ENCODE measurements at regions not wholly inside any gene's neighbourhood (a gene's known extent, or its start where the extent isn't known, plus 50 kb on each side); places are given as distances from the start of the nearest gene placed in this dataset.

DNA sequence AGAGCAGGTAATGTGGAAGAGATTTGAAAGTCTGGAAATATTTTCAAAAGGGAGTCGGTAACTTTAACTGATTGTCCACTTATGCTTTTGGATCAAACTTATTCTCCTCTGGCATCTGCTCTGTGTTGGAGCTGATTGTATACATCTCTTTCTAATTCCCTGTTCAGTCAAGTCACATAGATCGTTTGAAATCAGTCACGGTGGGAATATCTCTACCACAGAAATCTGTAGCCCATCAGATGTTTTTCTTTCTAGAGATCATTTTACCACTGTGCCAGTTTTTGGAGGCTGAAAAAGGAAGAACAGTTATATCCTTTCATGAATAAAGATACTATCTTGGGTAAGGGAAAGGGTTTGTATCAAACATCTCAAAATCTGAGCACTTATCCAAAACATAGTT lies 1853.3 kb downstream of the EFNA5 start:
- DNase-seq (ENCODE audit: low spot score): no peak

DNA sequence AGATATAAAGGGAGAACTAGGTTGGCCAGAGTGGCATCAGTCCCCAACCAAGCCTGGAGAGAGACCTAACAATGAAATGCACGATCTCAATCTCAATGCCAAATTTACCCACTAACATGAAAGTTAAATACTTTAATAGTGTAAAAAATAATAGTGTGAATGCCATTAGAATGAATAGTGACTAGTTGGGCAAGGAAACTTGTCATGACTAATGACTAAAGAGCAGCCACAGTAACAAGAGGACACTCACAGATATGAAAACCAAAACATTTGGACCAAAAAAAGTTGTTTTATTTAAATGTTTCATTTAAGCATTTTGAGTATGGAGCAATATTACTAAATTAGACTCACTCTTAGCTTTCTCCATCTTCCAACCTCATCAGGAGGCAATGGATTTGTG lies 1853.8 kb downstream of the EFNA5 start:
- no peak for DNase-seq (ENCODE audit: low spot score)

DNA sequence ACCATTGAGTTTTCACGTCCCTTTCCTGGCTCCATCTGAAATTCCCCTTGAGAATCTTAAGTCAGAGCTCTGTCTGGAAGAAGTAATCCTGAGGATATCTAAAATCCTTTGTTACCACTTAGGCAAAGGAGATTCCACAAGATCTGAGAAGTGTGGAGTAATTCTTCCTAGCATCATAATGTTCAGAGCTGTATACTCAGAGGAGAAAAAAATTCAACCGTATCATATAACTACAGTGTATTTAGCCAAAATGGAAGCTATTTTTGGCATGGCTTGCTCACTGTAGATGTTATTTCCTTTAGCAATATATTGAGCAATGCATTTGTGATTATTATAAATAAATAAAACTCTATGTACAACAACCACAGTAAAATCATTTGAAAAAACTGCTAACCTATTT lies 1858.4 kb downstream of the EFNA5 start:
- no peak for DNase-seq (ENCODE audit: low spot score)

DNA sequence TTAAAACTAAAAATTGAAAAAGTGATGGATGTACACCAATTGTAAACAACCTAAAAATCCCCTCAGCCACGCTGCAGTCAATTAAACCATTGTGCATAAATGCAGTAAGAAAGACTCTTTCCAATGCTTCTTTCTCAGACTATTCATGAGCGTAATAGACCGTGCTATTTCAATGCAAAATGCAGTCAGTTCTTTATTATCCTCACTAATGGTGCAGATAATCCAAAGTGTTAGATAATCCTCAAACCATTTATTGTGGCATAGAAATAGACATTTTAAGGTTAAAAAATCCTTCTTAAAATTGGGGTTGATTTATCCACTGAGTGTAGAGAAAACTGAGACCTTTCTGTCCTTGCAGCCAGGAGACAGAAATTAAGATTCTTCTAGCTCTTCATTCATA lies 1862.8 kb downstream of the EFNA5 start:
- no peak for DNase-seq (ENCODE audit: low spot score)

GRCh38 chr5:105807290-105807689 lies 1863.4 kb downstream of the EFNA5 start:
- no peak for DNase-seq (ENCODE audit: low spot score)

- DNase-seq (ENCODE audit: low spot score): no peak
Measured at GRCh38 chr5:105806596-105806995, 1864.1 kb downstream of the EFNA5 start.

- no peak for DNase-seq (ENCODE audit: low spot score)
Measured at GRCh38 chr5:105803431-105803830, 1867.3 kb downstream of the EFNA5 start.

DNA sequence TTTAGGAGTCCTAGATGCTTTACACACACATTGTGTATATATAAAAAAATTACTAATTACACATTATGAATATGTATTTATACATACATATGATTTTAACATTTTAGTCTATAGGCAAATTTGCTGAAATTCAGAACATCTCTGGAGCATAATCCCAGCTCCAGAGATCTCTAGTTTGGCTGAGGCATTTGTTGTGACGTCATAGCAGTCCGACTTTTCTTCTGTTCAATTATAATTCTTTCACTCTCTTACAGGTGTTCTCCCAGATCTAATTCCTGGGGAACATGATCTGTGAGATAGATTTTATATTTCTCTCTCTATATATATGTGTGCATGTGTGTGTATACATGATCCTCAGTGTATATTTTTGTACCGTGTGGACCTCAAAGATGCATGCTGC lies 1876.2 kb downstream of the EFNA5 start:
- DNase-seq (ENCODE audit: low spot score): no peak

GRCh38 chr5:105789246-105789645 lies 1881.5 kb downstream of the EFNA5 start:
- DNase-seq (ENCODE audit: low spot score): no peak

- no peak for DNase-seq (ENCODE audit: low spot score)
Measured at GRCh38 chr5:105783811-105784210, 1886.9 kb downstream of the EFNA5 start.

GRCh38 chr5:105782501-105782900 lies 1888.2 kb downstream of the EFNA5 start:
- no peak for DNase-seq (ENCODE audit: low spot score)

- no peak for DNase-seq (ENCODE audit: low spot score)
Measured at GRCh38 chr5:105773241-105773640, 1897.5 kb downstream of the EFNA5 start.

DNA sequence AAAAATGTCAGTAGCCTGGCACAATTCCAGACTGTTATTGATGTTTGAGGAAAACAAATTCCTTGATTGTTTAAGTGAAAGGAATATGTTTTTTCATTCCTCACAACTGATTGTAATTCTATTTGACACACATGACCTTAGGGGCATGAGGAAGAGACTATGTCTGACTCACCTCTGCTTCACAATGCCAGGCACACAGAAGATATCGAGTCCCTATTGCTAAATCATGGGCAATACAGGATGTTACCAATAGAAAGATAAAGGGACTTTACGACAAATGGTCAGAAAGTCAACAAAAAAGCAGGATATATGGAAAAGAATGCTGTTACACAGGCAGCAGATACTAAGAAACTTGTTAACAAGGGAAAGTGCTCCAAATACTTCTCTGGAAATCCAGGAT lies 1903.5 kb downstream of the EFNA5 start:
- DNase-seq (ENCODE audit: low spot score): no peak

- no peak for DNase-seq (ENCODE audit: low spot score)
Measured at GRCh38 chr5:105762728-105763127, 1908.0 kb downstream of the EFNA5 start.

GRCh38 chr5:105754056-105754455 lies 1916.7 kb downstream of the EFNA5 start:
- DNase-seq (ENCODE audit: low spot score): no peak

GRCh38 chr5:105752801-105753200 lies 1917.9 kb downstream of the EFNA5 start:
- DNase-seq (ENCODE audit: low spot score): no peak

GRCh38 chr5:105751908-105752307 lies 1918.8 kb downstream of the EFNA5 start:
- DNase-seq (ENCODE audit: low spot score): no peak

DNA sequence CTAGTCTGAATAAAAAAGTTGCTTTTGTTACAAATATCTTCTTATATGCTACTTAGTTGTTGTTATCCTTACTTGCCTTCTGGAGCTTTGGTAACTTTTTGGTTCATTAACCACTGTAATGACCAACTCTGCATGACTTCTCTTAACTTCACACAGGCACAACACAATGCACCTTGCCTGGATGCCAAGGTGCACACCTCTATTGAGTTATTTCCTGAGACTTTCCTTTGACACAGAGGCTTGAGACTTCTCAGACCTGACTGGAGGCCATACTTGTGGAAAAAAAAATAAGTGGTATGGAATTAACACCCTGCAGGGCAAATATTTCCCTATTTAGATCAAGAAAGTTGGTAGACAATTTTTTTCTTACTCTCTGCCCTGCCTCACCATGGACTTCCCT lies 1925.6 kb downstream of the EFNA5 start:
- DNase-seq (ENCODE audit: low spot score): no peak

GRCh38 chr5:105740242-105740641 lies 1930.5 kb downstream of the EFNA5 start:
- no peak for DNase-seq (ENCODE audit: low spot score)

- DNase-seq (ENCODE audit: low spot score): no peak
Measured at GRCh38 chr5:105739732-105740131, 1931.0 kb downstream of the EFNA5 start.

DNA sequence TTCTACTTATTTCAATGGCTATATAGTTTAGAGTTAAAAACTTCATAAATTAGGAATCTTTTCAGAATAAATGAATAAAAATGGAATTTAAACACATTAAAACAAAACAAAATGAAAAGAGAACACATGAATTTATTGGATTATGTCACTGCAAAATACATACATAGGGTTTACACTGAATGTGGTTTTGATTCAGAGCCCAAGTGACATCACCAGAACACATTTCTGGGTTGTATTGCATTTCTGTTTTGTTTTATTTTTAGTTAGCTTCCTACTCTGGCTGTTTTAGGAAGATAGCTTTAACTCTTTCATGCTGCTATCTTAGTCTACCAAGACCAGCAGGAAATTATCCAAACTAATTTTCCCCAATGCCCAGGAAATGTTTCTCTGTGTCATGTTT lies 1935.0 kb downstream of the EFNA5 start:
- DNase-seq (ENCODE audit: low spot score): no peak

GRCh38 chr5:105730982-105731381 lies 1939.8 kb downstream of the EFNA5 start:
- DNase-seq (ENCODE audit: low spot score): no peak

- no peak for DNase-seq (ENCODE audit: low spot score)
Measured at GRCh38 chr5:105726093-105726492, 1944.6 kb downstream of the EFNA5 start.

DNA sequence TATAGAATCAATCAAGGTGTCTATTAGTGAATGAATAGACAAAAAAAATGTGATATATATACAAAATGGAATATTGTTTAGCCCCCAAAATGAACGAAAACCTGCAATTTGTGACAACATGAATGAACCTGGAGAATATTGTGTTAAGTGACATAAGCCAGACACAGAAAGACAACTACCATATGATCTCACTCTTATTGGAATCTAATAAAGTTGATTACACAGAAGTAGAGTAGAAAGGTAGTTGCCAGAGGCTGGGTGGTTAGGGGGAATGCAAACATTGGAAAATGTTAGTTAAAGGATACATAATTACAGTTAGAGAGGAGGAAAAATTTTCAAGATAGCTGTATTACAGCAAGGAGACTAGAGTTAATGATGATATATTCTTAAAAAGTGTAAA lies 1962.3 kb downstream of the EFNA5 start:
- no peak for DNase-seq (ENCODE audit: low spot score)

GRCh38 chr5:105702323-105702722 lies 1968.4 kb downstream of the EFNA5 start:
- DNase-seq (ENCODE audit: low spot score): no peak

All from CD4-positive, alpha-beta T cell treated with Interleukin-6 at 100 ng/mL for 8 hours (primary cell).